GM19025 (cell line): ENCODE measurements at regions not wholly inside any gene's neighbourhood (a gene's known extent, or its start where the extent isn't known, plus 50 kb on each side); places are given as distances from the start of the nearest gene placed in this dataset.

Source experiments
- ATAC-seq: cut with Tn5 transposase; IDR thresholded peaks from one replicate; pipeline ENCODE4 v1.9.1; 2021; ENCODE audit warnings: mild to moderate bottlenecking, low read depth, moderate library complexity; ENCODE audit not compliant: unreplicated experiment

- ATAC-seq = no peak
Measured at GRCh38 chr4:102439236-102439614, 61.9 kb upstream of the NFKB1 start.

DNA sequence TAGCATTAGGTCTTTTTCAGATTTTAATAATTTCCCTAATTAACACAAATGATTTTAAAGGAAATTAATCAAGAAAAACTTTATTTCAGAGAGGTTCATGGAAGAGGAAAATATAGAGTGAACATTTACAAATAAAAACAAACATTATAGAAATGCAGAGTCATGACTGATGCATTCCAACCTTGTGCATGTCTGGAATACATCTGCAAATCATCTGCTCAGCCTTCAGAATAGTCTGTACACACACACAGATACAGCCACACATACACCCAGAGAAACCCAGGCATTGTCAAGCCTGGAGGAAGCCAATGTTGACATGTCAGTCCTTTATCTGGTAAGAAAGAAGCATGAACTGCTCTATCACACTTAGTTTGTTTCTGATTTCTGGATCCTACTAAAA is 61.3 kb upstream of the NFKB1 start:
- no peak for ATAC-seq

GRCh38 chr4:102440498-102440897 is 60.7 kb upstream of the NFKB1 start:
- ATAC-seq = no peak

GRCh38 chr4:102441978-102442911 is 58.9 kb upstream of the NFKB1 start:
- no peak for ATAC-seq

GRCh38 chr4:102444752-102445151 is 56.4 kb upstream of the NFKB1 start:
- no peak for ATAC-seq

GRCh38 chr4:102445213-102445612 is 55.9 kb upstream of the NFKB1 start:
- no peak for ATAC-seq

- no peak for ATAC-seq
Measured at GRCh38 chr4:102447413-102447812, 53.7 kb upstream of the NFKB1 start.

DNA sequence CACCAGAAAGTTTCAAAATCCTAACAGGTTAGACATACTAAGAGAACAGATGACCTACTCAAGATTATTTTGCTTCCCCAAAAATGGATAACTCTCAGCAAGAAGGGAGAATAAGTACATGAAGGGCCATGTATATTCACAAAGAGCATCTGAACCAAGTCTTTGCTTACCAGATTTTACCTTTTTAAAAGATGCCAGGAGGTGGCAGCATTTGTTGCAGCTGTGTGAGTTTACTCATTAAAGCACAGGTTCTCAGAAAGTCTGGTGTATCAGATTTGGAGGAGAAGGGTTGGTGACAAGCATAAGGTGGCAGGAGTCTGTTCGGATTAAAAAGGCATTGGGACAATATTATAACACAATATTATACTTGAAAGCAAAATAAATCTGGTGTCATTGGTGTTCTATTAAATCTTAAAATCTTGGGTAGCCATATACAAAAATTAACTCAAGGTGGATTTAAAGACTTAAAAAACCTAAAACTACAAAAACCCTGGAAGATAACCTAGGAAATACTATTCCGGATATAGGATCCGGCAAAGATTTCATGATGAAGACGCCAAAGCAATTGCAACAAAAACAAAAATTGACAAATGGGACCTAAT is 51.3 kb upstream of the NFKB1 start:
- no peak for ATAC-seq

DNA sequence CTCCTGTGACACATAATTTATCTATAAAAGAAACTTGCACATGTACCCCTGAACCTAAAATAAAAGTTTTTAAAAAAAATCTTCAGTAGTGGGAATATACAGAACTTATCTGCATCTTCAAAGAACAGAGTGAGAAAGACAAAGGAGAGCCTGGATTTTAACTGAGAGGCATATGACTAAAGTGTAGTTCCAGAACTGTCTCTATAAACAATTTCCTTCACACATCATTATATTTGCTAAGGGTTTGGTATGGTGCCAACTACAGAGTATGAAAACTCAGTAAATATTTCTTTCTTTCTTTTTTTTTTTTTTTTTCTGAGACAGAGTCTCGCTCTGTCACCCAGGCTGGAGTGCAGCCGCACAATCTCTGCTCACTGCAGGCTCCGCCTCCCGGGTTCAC is 49.9 kb upstream of the NFKB1 start:
- no peak for ATAC-seq
